ENCODE measurements at regions not wholly inside any gene's neighbourhood (a gene's known extent, or its start where the extent isn't known, plus 50 kb on each side); places are given as distances from the start of the nearest gene placed in this dataset.
"Not testable (repeated sequence)": the region's sequence is repeated elsewhere in the genome, so short reads cannot be mapped to it uniquely, and the experiment has no call there.

DNA sequence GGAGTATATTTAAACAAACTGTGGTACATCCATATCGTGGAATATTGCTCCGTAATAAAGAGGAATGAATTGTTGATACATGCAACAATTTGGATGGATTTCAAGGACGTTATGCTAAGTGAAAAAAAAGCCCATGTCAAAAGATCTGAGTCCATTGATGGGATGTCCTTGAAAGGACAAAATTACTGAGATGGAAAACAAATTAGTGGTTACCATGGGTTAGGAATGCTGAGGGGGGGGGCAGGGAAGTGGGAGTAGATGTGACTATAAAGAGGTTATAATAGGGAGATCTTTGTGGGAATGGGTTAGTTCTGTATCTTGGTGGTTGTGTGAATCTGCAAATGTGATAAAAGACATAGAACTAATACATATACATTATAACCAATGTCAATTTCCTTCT lies 409.3 kb downstream of the SRGAP2C start:
- no peak overlapping the region for H3K9ac ChIP-seq (ENCODE audit: low read depth in 1 of 2, low read length in 2 of 2)
- no peaks in the 10 kb centered on the region for H3K4me1 ChIP-seq (ENCODE audit: control insufficient read depth in 2 of 2, insufficient read depth in 2 of 2, low read length in 2 of 2)
- H3K36me3 ChIP-seq (ENCODE audit: control insufficient read depth in 2 of 2, insufficient read depth in 2 of 2, low read length in 2 of 2) = no peaks in the 10 kb centered on the region
- no peaks in the 10 kb centered on the region for H3K9me3 ChIP-seq (ENCODE audit: control insufficient read depth in 2 of 2, low read length in 2 of 2)
- no peaks in the 10 kb centered on the region for H3K27me3 ChIP-seq (ENCODE audit: control insufficient read depth in 2 of 2, insufficient read depth in 2 of 2, low read length in 2 of 2)
- H3K27ac ChIP-seq (ENCODE audit: low read depth in 2 of 2, low read length in 2 of 2) = no peak overlapping the region
- H3K4me3 ChIP-seq (ENCODE audit: low read length in 2 of 2) = no peak overlapping the region

GRCh38 chr1:121595089-121595488 lies 410.3 kb downstream of the SRGAP2C start:
- Histone ChIP-seq H3K4me1 (ENCODE audit: control insufficient read depth in 2 of 2, insufficient read depth in 2 of 2, low read length in 2 of 2) (no peaks in the 10 kb centered on the region), H3K27ac (ENCODE audit: low read depth in 2 of 2, low read length in 2 of 2) (no peak overlapping the region), H3K4me3 (ENCODE audit: low read length in 2 of 2) (no peak overlapping the region), H3K27me3 (ENCODE audit: control insufficient read depth in 2 of 2, insufficient read depth in 2 of 2, low read length in 2 of 2) (no peaks in the 10 kb centered on the region), H3K9ac (ENCODE audit: low read depth in 1 of 2, low read length in 2 of 2) (no peak overlapping the region), H3K9me3 (ENCODE audit: control insufficient read depth in 2 of 2, low read length in 2 of 2) (no peaks in the 10 kb centered on the region), H3K36me3 (ENCODE audit: control insufficient read depth in 2 of 2, insufficient read depth in 2 of 2, low read length in 2 of 2) (no peaks in the 10 kb centered on the region)

- H3K27me3 ChIP-seq (ENCODE audit: control insufficient read depth in 2 of 2, insufficient read depth in 2 of 2, low read length in 2 of 2); H3K27ac ChIP-seq (ENCODE audit: low read depth in 2 of 2, low read length in 2 of 2); H3K4me1 ChIP-seq (ENCODE audit: control insufficient read depth in 2 of 2, insufficient read depth in 2 of 2, low read length in 2 of 2); H3K9me3 ChIP-seq (ENCODE audit: control insufficient read depth in 2 of 2, low read length in 2 of 2); H3K4me3 ChIP-seq (ENCODE audit: low read length in 2 of 2); H3K9ac ChIP-seq (ENCODE audit: low read depth in 1 of 2, low read length in 2 of 2); H3K36me3 ChIP-seq (ENCODE audit: control insufficient read depth in 2 of 2, insufficient read depth in 2 of 2, low read length in 2 of 2): not testable (repeated sequence)
Measured at GRCh38 chr1:121604843-121605444, 420.2 kb downstream of the SRGAP2C start.

DNA sequence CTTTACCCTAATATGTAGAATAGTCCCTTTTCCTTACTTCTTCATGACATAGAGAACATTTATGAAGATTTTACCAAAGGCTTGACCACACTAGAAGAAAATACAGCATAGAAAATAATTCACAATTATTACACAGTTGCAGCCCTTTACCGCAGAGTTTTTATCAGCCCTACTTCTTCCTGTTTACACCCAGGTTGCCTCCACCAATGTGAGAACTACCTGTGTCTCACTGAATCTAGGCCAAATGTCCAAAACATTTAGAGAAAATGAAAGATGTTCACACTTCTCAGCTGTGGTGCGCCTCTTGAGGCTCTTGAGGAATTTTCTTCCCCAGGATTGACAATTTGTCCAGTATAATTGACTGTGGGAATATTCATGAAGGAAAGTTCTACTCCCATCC lies 422.7 kb downstream of the SRGAP2C start:
- not testable (repeated sequence) for H3K27me3 ChIP-seq (ENCODE audit: control insufficient read depth in 2 of 2, insufficient read depth in 2 of 2, low read length in 2 of 2); H3K36me3 ChIP-seq (ENCODE audit: control insufficient read depth in 2 of 2, insufficient read depth in 2 of 2, low read length in 2 of 2); H3K4me1 ChIP-seq (ENCODE audit: control insufficient read depth in 2 of 2, insufficient read depth in 2 of 2, low read length in 2 of 2); H3K9ac ChIP-seq (ENCODE audit: low read depth in 1 of 2, low read length in 2 of 2); H3K9me3 ChIP-seq (ENCODE audit: control insufficient read depth in 2 of 2, low read length in 2 of 2); H3K27ac ChIP-seq (ENCODE audit: low read depth in 2 of 2, low read length in 2 of 2); H3K4me3 ChIP-seq (ENCODE audit: low read length in 2 of 2)
